Ishikawa (cell line): ENCODE measurements at regions not wholly inside any gene's neighbourhood (a gene's known extent, or its start where the extent isn't known, plus 50 kb on each side); places are given as distances from the start of the nearest gene placed in this dataset.

Experiments used
- CEBPB ChIP-seq: IDR thresholded peaks from 2 replicates; pipeline ENCODE4 v1.6.1; 2012
- CREB1 ChIP-seq: IDR thresholded peaks from 2 replicates; pipeline ENCODE4 v1.6.1; 2012; ENCODE audit warnings: low read depth
- EGR1 ChIP-seq: IDR thresholded peaks from 2 replicates; pipeline ENCODE4 v1.6.1; 2012
- EP300 ChIP-seq: IDR thresholded peaks from 2 replicates; pipeline ENCODE4 v1.6.1; 2012; ENCODE audit warnings: borderline replicate concordance
- FOXM1 ChIP-seq: IDR thresholded peaks from 2 replicates; pipeline ENCODE4 v1.6.1; 2012; ENCODE audit warnings: low read depth, borderline replicate concordance
- NFIC ChIP-seq: IDR thresholded peaks from 2 replicates; pipeline ENCODE4 v1.6.1; 2012
- RAD21 ChIP-seq: IDR thresholded peaks from 2 replicates; pipeline ENCODE4 v1.6.1; 2012; ENCODE audit warnings: low read depth
- REST ChIP-seq: IDR thresholded peaks from 2 replicates; pipeline ENCODE4 v1.6.1; 2012; ENCODE audit warnings: low read depth, mild to moderate bottlenecking
- TAF1 ChIP-seq: IDR thresholded peaks from 2 replicates; pipeline ENCODE4 v1.6.1; 2012; ENCODE audit warnings: low read depth, mild to moderate bottlenecking
- TCF12 ChIP-seq: IDR thresholded peaks from 2 replicates; pipeline ENCODE4 v1.6.1; 2012; ENCODE audit warnings: low read depth
- TEAD4 ChIP-seq: IDR thresholded peaks from 2 replicates; pipeline ENCODE4 v1.6.1; 2012
- USF1 ChIP-seq: IDR thresholded peaks from 2 replicates; pipeline ENCODE4 v1.6.1; 2012
- YY1 ChIP-seq: IDR thresholded peaks from 2 replicates; pipeline ENCODE4 v1.6.1; 2012; ENCODE audit warnings: low read depth
- ZBTB7A ChIP-seq: IDR thresholded peaks from 2 replicates; pipeline ENCODE4 v1.6.1; 2012; ENCODE audit warnings: low read depth
- TF ChIP-seq, protein P1 (sequence below): IDR thresholded peaks from 2 replicates; pipeline ENCODE4 v1.6.1; 2012

DNA sequence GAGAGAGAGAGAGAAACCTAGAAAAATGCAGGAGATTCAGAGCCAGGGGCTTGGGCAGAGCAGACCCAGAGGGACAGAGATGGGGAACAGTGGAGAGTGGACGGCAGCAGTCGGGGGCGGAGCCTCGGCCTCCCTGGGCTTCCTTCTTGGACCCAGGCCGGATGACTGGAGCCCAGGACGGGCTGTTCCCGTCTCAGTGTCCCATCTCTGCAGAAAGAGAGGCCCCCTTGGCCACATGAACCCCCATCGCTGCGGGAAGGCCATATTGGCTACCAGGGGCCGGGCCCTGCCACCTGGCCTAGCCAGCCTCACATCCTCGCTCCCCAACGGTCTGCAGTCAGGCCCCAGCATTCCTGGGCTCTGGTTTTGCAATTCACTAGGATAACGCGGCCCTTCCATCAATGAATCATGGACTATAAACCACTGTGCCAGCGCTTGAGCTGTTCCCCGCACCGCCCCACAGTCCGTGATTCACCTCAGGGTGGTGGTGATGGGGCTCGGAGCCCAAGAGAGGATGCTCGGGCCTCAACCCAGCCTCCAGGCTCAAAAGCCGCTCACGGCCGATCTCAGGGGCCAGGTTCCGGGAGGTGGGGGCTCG is 116.5 kb downstream of the RFLNA start:
- no peak for TF ChIP-seq TEAD4
- no peak for TF ChIP-seq CREB1

DNA sequence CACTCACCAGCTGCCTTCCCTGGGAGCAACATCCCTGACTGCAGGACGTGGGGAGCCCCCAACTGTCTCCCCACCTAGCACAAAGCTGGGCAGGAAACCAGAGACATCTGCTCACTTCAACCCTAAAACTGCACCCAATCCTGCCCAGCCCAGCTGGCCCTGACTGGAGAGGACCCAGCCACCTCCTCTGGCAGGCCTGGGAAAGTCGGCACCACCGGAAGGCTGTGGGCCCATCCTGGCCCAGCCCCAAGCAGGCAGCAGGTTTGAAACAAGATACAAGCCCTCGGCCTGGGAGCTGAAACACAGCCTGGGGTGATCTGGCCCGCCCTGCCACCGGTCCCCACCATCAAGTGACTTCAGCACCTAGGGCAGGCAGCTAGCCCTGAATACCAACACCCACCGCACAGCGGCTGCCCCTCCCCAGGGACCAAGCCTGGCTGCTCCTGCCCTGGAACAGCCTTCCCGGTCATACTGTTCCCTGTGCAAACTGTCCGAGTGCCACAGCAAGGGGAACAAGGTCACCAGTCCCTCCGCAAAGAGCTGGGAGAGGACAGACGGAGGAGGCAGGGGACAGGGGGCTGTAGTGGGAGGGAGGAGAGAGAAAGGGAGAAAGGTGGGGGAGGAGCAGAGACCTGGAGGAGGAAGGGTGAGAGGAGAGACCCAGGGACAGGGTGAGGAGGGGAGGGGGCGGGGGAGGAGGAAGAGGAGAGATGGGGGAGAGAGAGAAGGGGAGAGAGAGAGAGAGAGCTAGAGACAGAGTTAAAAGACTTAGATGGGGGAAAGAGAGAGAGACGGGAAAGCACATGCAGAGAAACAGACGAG is 115.7 kb downstream of the RFLNA start:
- TF ChIP-seq RAD21 (no peak), REST (no peak), CEBPB (no peak)

DNA sequence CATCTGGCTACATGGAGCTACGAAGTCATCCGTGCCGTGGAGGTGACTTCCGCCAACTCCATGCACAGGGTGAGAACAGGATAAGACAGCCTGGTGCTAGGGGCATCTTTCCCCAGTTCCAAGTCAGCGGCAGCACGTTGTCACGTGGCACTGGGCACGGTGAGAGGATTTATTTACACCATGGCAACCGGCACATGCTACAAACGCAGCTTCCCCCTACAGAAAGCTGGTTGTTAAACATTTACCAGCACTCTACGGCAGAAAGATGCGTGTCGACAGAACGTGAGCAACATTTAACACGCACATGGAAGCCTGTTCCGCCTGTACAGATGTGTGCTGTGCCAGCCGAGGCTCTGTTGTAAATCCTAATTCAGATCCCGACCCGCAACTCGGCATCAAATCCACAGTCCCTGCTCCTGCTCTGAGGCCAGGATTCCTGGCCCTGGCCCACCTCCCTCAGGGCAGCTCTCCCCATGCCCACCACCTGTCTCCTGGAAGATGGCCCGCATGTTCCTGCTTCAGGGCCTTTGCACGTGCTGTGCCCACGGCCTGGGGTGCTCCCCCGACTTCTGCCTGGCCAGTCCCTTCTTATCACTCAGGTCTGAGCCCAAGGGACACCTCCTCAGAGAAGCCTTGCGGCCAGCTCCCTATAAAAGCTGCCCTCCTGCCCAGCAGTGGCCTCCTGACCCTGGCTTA is 114.1 kb downstream of the RFLNA start:
- TF ChIP-seq TEAD4 (no peak), YY1 (no peak), ZBTB7A (no peak), RAD21 (no peak), REST (no peak), CEBPB (no peak), EP300 (no peak), TCF12 (no peak), NFIC (no peak), TAF1 (no peak), CREB1 (no peak), FOXM1 (no peak), USF1 (no peak)
- TF ChIP-seq, protein P1, sequence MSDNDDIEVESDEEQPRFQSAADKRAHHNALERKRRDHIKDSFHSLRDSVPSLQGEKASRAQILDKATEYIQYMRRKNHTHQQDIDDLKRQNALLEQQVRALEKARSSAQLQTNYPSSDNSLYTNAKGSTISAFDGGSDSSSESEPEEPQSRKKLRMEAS = no peak

- TF ChIP-seq EP300 (no peak), REST (no peak), RAD21 (no peak; the same call in 1 of the 2 replicates)
Observed at GRCh38 chr12:124407074-124407473, 112.2 kb downstream of the RFLNA start.

- TF ChIP-seq, protein P1 = no peak
- TF ChIP-seq NFIC = no peak
- no peak for TF ChIP-seq CREB1
- no peak for TF ChIP-seq YY1
- no peak for TF ChIP-seq TAF1
- no peak for TF ChIP-seq REST
- TF ChIP-seq RAD21 = no peak
- TF ChIP-seq FOXM1 = no peak
- TF ChIP-seq TEAD4 = no peak
- no peak for TF ChIP-seq EGR1
Observed at GRCh38 chr12:124406043-124406442, 111.2 kb downstream of the RFLNA start.
